HCT116 (cell line): ENCODE measurements at regions not wholly inside any gene's neighbourhood (a gene's known extent, or its start where the extent isn't known, plus 50 kb on each side); places are given as distances from the start of the nearest gene placed in this dataset.

Experiments
- ATAC-seq: fragments of 200-7000 bp; cut with Tn5 transposase; 2 replicates; pipeline ENCODE4 v1.9.1; 2020; ENCODE audit warnings: mild to moderate bottlenecking, moderate library complexity
- BruUV-seq: library from RNA; stranded (reverse); fragments of 400-500 nt; replicated peaks from 2 replicates; lab custom pipeline; 2021; lab: Mats Ljungman, UMichigan
- CTCF ChIA-PET: fragments of 300-600 bp; sonication (Branson Sonifier 250); formaldehyde crosslinking; loops from one replicate; lab custom pipeline; 2021; ENCODE audit warnings: antibody characterized with exemption; lab: Charles Lee
- POLR2A ChIA-PET: fragments of 300-600, 350-600 bp; sonication (Branson Sonifier 250); formaldehyde crosslinking; loops from one replicate; lab custom pipeline; 2021; ENCODE audit warnings: antibody characterized with exemption; lab: Charles Lee
- RAD21 ChIA-PET, 2 experiments: fragments of 300-600 bp; sonication (Branson Sonifier 250); formaldehyde crosslinking; loops; one replicate each; lab custom pipeline; 2023; ENCODE audit warnings: low total read pairs in 2 of 2; ENCODE audit not compliant: uncharacterized antibody in 2 of 2, unreplicated experiment in 2 of 2, low non-redundant PET in 1 of 2; lab: Charles Lee
- DNase-seq: peaks from one replicate; pipeline ENCODE4 v3.0.0-alpha.2; 2010; ENCODE audit warnings: low read depth, low spot score
- H2AFZ ChIP-seq: fragments of 200-600 bp; shearing (Covaris generic), sonication (generic); 2 replicates; pipeline ENCODE4 v1.6.1; 2017; ENCODE audit warnings: low read depth, mixed run types, mixed read lengths, antibody characterized with exemption, low read length; ENCODE audit not compliant: poor library complexity, severe bottlenecking
- H3K27ac ChIP-seq: 2 replicates; pipeline ENCODE4 v1.5.1; 2012; ENCODE audit warnings: low read depth, low read length
- H3K27me3 ChIP-seq: fragments of 200-600 bp; sonication (generic); 2 replicates; pipeline ENCODE4 v1.6.1; 2016; ENCODE audit warnings: mixed run types, low read length, mixed read lengths; ENCODE audit not compliant: insufficient read depth
- H3K36me3 ChIP-seq, 2 experiments: fragments of 200-500 bp in 1 of 2; fragments of 200-600 bp in 1 of 2; sonication (Bioruptor generic) in 1 of 2; sonication (generic) in 1 of 2; 2 replicates each; pipeline versions ENCODE4 v1.5.1 to v1.6.1; 2014 to 2016; ENCODE audit warnings: low read length in 2 of 2, inconsistent platforms in 1 of 2, mixed read lengths in 1 of 2, mixed run types in 1 of 2; ENCODE audit not compliant: insufficient read depth in 2 of 2, control insufficient read depth in 1 of 2
- H3K4me1 ChIP-seq, 2 experiments: fragments of 200-600 bp in 1 of 2; sonication (generic) in 1 of 2; 2 replicates each; pipeline versions ENCODE4 v1.5.1 to v1.6.1; 2012 to 2017; ENCODE audit warnings: low read length in 2 of 2, inconsistent platforms in 1 of 2, mild to moderate bottlenecking in 1 of 2, mixed read lengths in 1 of 2, mixed run types in 1 of 2, moderate library complexity in 1 of 2; ENCODE audit not compliant: insufficient read depth in 2 of 2, control insufficient read depth in 1 of 2
- H3K4me2 ChIP-seq: fragments of 200-600 bp; sonication (generic); 2 replicates; pipeline ENCODE4 v1.6.1; 2017; ENCODE audit warnings: mixed run types, low read length, mixed read lengths
- H3K4me3 ChIP-seq, 2 experiments: fragments of 200-600 bp in 1 of 2; sonication (generic) in 1 of 2; replicated peaks in 1 of 2; 2 replicates each; pipeline ENCODE4 v1.5.1; 2011 to 2016; ENCODE audit warnings: low read length in 2 of 2, control low read depth in 1 of 2, low read depth in 1 of 2, mild to moderate bottlenecking in 1 of 2, mixed read lengths in 1 of 2, mixed run types in 1 of 2
- H3K79me2 ChIP-seq: fragments of 200-600 bp; sonication (generic); 2 replicates; pipeline ENCODE4 v1.6.1; 2017; ENCODE audit warnings: mild to moderate bottlenecking, mixed run types, low read length, moderate library complexity, mixed read lengths; ENCODE audit not compliant: insufficient read depth
- H3K9ac ChIP-seq: fragments of 200-600 bp; sonication (generic); 2 replicates; pipeline ENCODE4 v1.6.1; 2016; ENCODE audit warnings: low read length, mixed read lengths
- H3K9me2 ChIP-seq: fragments of 200-600 bp; sonication (generic), shearing (Covaris generic); 2 replicates; pipeline ENCODE4 v1.6.1; 2017; ENCODE audit warnings: mixed run types, mild to moderate bottlenecking, moderate library complexity; ENCODE audit not compliant: insufficient read depth
- H3K9me3 ChIP-seq, 2 experiments: fragments of 200-500 bp in 1 of 2; fragments of 200-600 bp in 1 of 2; sonication (Bioruptor generic) in 1 of 2; sonication (generic) in 1 of 2; 2 replicates each; pipeline ENCODE4 v1.6.1; 2014 to 2017; ENCODE audit warnings: low read length in 2 of 2, mixed read lengths in 2 of 2, inconsistent platforms in 1 of 2, low read depth in 1 of 2, mild to moderate bottlenecking in 1 of 2, mixed run types in 1 of 2, moderate library complexity in 1 of 2; ENCODE audit not compliant: control insufficient read depth in 1 of 2, insufficient read depth in 1 of 2
- H4K20me1 ChIP-seq: fragments of 200-600 bp; sonication (generic), shearing (Covaris generic); 2 replicates; pipeline ENCODE4 v1.6.1; 2017; ENCODE audit warnings: mixed run types, mild to moderate bottlenecking, moderate library complexity; ENCODE audit not compliant: insufficient read depth
- CEBPB ChIP-seq: IDR thresholded peaks from 2 replicates; pipeline ENCODE4 v1.6.1; 2012; ENCODE audit warnings: low read depth
- EGR1 ChIP-seq: IDR thresholded peaks from 2 replicates; pipeline ENCODE4 v1.6.1; 2012; ENCODE audit warnings: low read depth
- EZH2 ChIP-seq: fragments of 200-600 bp; sonication (generic); IDR thresholded peaks from 2 replicates; pipeline ENCODE4 v1.6.1; 2017; ENCODE audit warnings: antibody characterized with exemption, mixed run types
- EZH2phosphoT487 ChIP-seq: fragments of 200-600 bp; IDR thresholded peaks from 2 replicates; pipeline ENCODE4 v1.6.1; 2018; ENCODE audit warnings: antibody characterized with exemption, borderline replicate concordance
- POLR2A ChIP-seq: IDR thresholded peaks from 2 replicates; pipeline ENCODE4 v1.7.0; 2011; ENCODE audit warnings: borderline replicate concordance; ENCODE audit not compliant: insufficient read depth, insufficient read length; ENCODE audit errors: extremely low read depth
- POLR2AphosphoS5 ChIP-seq: IDR thresholded peaks from 2 replicates; pipeline ENCODE4 v1.6.1; 2011; ENCODE audit warnings: mild to moderate bottlenecking, low read depth, low read length, moderate library complexity
- SIN3A ChIP-seq: IDR thresholded peaks from 2 replicates; pipeline ENCODE4 v1.6.1; 2012; ENCODE audit warnings: low read depth
- SP1 ChIP-seq: IDR thresholded peaks from 2 replicates; pipeline ENCODE4 v1.6.1; 2012; ENCODE audit warnings: low read depth
- SRF ChIP-seq: IDR thresholded peaks from 2 replicates; pipeline ENCODE4 v1.6.1; 2012; ENCODE audit warnings: low read depth
- TCF7L2 ChIP-seq: IDR thresholded peaks from 2 replicates; pipeline ENCODE4 v1.7.0; 2011; ENCODE audit warnings: borderline replicate concordance, inconsistent platforms; ENCODE audit not compliant: insufficient read depth, insufficient read length; ENCODE audit errors: extremely low read depth
- YY1 ChIP-seq: IDR thresholded peaks from 2 replicates; pipeline ENCODE4 v1.6.1; 2011; ENCODE audit warnings: low read length, low read depth, moderate library complexity, mild to moderate bottlenecking; ENCODE audit not compliant: insufficient replicate concordance; ENCODE audit errors: extremely low read depth
- ZFX ChIP-seq: fragments of 450-650 bp; IDR thresholded peaks from 2 replicates; pipeline ENCODE4 v1.6.1; 2017
- intact Hi-C: fragments of 100-400 bp; cut with micrococcal nuclease; formaldehyde crosslinking; loops from 2 replicates; pipeline ENCODE4 v1.10.0; 2022
- TF ChIP-seq, protein P1 (sequence below), 3 experiments: fragments of 200-600 bp in 1 of 3; sonication (generic) in 1 of 3; IDR thresholded peaks in 2 of 3; conservative IDR thresholded peaks in 1 of 3; 2 replicates each; pipeline ENCODE4 v1.5.1; 2012 to 2017; ENCODE audit warnings: low read depth in 2 of 3, low read length in 2 of 3, antibody characterized with exemption in 1 of 3, borderline replicate concordance in 1 of 3, control low read depth in 1 of 3, mild to moderate bottlenecking in 1 of 3, mixed read lengths in 1 of 3, mixed run types in 1 of 3, moderate library complexity in 1 of 3; ENCODE audit not compliant: insufficient read depth in 1 of 3
- TF ChIP-seq, protein P2 (sequence below): IDR thresholded peaks from 2 replicates; pipeline ENCODE4 v1.6.1; 2012; ENCODE audit warnings: low read depth
- TF ChIP-seq, protein P3 (sequence below): IDR thresholded peaks from 2 replicates; pipeline ENCODE4 v1.6.1; 2012

DNA sequence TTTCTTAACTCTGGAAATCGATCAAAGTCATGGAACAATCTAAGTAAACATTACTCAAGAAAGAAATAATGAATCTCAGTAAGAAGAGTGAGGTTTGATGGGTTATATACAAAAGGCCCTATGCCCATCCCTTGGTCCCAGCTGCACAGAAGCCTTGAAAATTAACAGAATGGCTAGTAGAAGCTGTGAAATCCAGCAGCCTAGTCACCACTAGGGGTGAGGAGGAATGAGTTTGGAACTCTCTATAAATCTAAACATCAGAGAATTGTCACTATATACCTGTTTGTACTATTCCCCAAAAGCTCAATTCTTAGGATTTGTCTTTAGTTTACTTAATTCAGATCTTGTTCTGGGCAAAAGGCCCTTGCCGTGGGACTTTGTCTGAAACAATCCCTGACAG is 313.9 kb upstream of the GRID2 start:
- ChIA-PET RAD21 (no interaction called here), POLR2A (no interaction called here), CTCF (interaction anchor here (1.4 kb wide), 1 partner anchor 27 kb away, joined by 3 read pairs; no protein-coding TSS in a partner anchor)
- TF ChIP-seq, protein P1, sequence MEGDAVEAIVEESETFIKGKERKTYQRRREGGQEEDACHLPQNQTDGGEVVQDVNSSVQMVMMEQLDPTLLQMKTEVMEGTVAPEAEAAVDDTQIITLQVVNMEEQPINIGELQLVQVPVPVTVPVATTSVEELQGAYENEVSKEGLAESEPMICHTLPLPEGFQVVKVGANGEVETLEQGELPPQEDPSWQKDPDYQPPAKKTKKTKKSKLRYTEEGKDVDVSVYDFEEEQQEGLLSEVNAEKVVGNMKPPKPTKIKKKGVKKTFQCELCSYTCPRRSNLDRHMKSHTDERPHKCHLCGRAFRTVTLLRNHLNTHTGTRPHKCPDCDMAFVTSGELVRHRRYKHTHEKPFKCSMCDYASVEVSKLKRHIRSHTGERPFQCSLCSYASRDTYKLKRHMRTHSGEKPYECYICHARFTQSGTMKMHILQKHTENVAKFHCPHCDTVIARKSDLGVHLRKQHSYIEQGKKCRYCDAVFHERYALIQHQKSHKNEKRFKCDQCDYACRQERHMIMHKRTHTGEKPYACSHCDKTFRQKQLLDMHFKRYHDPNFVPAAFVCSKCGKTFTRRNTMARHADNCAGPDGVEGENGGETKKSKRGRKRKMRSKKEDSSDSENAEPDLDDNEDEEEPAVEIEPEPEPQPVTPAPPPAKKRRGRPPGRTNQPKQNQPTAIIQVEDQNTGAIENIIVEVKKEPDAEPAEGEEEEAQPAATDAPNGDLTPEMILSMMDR (IDR thresholded peaks at IDR 0.05 in 2 of 3, conservative IDR thresholded peaks at IDR 0.05 in 1 of 3; ENCODE audit: borderline replicate concordance in 1 of 3, insufficient read depth in 1 of 3, low read depth in 2 of 3, low read length in 2 of 3) = 0 out of 6 replicates have a peak, but pooled peaks of 1 of the 3 experiments have one; percentile 11
- no peak for TF ChIP-seq YY1
- TF ChIP-seq SP1 = no peak
- no peaks in the 10 kb centered on the region for H3K9me2 ChIP-seq
- ATAC-seq (no peak), DNase-seq (no peak)
- no peak overlapping the region for H3K4me3 ChIP-seq
- no peak overlapping the region for H3K9ac ChIP-seq
- H3K36me3 ChIP-seq = no peaks in the 10 kb centered on the region
- no TSS peak for BruUV-seq
- intact Hi-C loops = no loop called here
- H3K27me3 ChIP-seq = no peaks in the 10 kb centered on the region
- H3K4me2 ChIP-seq = no peak overlapping the region
- H3K9me3 ChIP-seq = no peaks in the 10 kb centered on the region
- no peaks in the 10 kb centered on the region for H4K20me1 ChIP-seq
- no peak overlapping the region for H3K27ac ChIP-seq
- peak overlapping the region; percentile 13 for H2AFZ ChIP-seq
- no peaks in the 10 kb centered on the region for H3K79me2 ChIP-seq
- H3K4me1 ChIP-seq = no peaks in the 10 kb centered on the region

DNA sequence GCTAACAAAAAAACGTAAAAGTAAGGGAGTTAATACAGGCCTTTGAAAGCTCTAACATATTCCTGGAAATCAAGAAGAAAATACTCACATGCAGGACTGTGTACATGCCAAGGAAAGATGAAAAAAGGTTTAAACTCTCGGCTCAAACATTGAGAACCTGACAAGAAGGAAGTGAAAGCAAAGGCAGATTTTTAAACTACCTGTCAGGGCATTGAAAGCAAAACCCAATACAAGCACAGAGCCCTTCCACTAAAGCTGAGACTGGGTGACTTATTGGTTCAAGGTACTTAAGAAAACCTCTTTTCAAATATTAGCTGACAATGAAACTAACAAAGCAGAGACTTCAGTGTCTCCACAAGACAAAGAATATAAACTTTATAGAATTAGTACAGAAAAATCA is 313.0 kb upstream of the GRID2 start:
- Histone ChIP-seq H3K4me2 (no peak overlapping the region), H3K9me3 (no peaks in the 10 kb centered on the region), H3K79me2 (no peaks in the 10 kb centered on the region), H3K9me2 (no peaks in the 10 kb centered on the region), H3K4me1 (no peaks in the 10 kb centered on the region), H3K4me3 (no peak overlapping the region), H3K9ac (no peak overlapping the region), H3K36me3 (no peaks in the 10 kb centered on the region), H3K27me3 (no peaks in the 10 kb centered on the region), H4K20me1 (no peaks in the 10 kb centered on the region), H3K27ac (no peak overlapping the region), H2AFZ (peak overlapping the region; percentile 14)
- ChIA-PET RAD21 (no interaction called here), POLR2A (no interaction called here), CTCF (interaction anchor here (1.4 kb wide), 1 partner anchor 28 kb away, joined by 3 read pairs; no protein-coding TSS in a partner anchor)
- BruUV-seq = no TSS peak
- DNase-seq (no peak), ATAC-seq (no peak)
- intact Hi-C loops = no loop called here
- TF ChIP-seq ZFX (no peak), SIN3A (no peak), SRF (no peak), EZH2 (no peak), POLR2AphosphoS5 (no peak), EGR1 (no peak), POLR2A (no peak), TCF7L2 (no peak), CEBPB (no peak), EZH2phosphoT487 (no peak)
- TF ChIP-seq, protein P2, sequence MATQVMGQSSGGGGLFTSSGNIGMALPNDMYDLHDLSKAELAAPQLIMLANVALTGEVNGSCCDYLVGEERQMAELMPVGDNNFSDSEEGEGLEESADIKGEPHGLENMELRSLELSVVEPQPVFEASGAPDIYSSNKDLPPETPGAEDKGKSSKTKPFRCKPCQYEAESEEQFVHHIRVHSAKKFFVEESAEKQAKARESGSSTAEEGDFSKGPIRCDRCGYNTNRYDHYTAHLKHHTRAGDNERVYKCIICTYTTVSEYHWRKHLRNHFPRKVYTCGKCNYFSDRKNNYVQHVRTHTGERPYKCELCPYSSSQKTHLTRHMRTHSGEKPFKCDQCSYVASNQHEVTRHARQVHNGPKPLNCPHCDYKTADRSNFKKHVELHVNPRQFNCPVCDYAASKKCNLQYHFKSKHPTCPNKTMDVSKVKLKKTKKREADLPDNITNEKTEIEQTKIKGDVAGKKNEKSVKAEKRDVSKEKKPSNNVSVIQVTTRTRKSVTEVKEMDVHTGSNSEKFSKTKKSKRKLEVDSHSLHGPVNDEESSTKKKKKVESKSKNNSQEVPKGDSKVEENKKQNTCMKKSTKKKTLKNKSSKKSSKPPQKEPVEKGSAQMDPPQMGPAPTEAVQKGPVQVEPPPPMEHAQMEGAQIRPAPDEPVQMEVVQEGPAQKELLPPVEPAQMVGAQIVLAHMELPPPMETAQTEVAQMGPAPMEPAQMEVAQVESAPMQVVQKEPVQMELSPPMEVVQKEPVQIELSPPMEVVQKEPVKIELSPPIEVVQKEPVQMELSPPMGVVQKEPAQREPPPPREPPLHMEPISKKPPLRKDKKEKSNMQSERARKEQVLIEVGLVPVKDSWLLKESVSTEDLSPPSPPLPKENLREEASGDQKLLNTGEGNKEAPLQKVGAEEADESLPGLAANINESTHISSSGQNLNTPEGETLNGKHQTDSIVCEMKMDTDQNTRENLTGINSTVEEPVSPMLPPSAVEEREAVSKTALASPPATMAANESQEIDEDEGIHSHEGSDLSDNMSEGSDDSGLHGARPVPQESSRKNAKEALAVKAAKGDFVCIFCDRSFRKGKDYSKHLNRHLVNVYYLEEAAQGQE = no peak
- TF ChIP-seq, protein P3, sequence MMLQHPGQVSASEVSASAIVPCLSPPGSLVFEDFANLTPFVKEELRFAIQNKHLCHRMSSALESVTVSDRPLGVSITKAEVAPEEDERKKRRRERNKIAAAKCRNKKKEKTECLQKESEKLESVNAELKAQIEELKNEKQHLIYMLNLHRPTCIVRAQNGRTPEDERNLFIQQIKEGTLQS = no peak
